ENCODE measurements at regions not wholly inside any gene's neighbourhood (a gene's known extent, or its start where the extent isn't known, plus 50 kb on each side); places are given as distances from the start of the nearest gene placed in this dataset.

- TF ChIP-seq EP300 (IDR thresholded peaks at IDR 0.05) (no peak), POLR2A (IDR thresholded peaks at IDR 0.05) (no peak)
Observed at GRCh38 chr11:92376146-92376599, 151.6 kb downstream of the FAT3 start.
